ENCODE measurements at regions not wholly inside any gene's neighbourhood (a gene's known extent, or its start where the extent isn't known, plus 50 kb on each side); places are given as distances from the start of the nearest gene placed in this dataset.
A peak's percentile ranks its signal among the peaks of the same experiment; 100 is the strongest.

DNA sequence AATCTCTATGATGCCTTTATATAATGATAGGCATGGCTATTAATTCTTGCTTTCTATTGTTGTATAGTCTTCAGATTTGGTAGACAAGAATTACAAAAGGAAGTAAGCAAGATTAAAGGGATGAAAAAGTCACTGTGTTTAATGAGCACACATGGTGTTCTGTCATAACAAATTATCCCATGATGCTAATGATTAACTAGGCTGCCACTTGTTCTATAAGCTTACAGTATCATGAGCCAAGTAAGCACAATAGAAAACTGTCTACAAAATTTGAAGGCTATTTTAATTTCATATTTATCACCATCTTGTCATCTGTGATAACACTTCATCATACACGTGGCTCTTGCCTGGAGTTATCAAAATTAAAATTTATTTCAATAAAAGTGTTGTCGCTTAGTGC, 466.7 kb downstream of the GASK1B start:
- Histone ChIP-seq H3K4me3 (ENCODE audit: low read length) (no peak overlapping the region), H3K27ac (ENCODE audit: low read length) (no peak overlapping the region), H3K9me3 (ENCODE audit: low read length) (no peaks in the 10 kb centered on the region), H3K4me2 (ENCODE audit: low read length) (no peak overlapping the region), H3K4me1 (ENCODE audit: insufficient read depth, low read length) (no peaks in the 10 kb centered on the region), H3K27me3 (ENCODE audit: low read length) (no peaks in the 10 kb centered on the region), H3K36me3 (ENCODE audit: low read depth, low read length) (no peaks in the 10 kb centered on the region), H3K79me2 (ENCODE audit: low read length) (no peaks in the 10 kb centered on the region), H3F3A (ENCODE audit: low read length, unreplicated experiment) (no peaks in the 10 kb centered on the region), H4K20me1 (ENCODE audit: low read length) (no peaks in the 10 kb centered on the region), H3K9ac (ENCODE audit: low read length) (no peak overlapping the region), H2AFZ (ENCODE audit: low read length) (no peak overlapping the region), H3K9me2 (replicated peaks; ENCODE audit: low read length) (no peaks in the 10 kb centered on the region)
- intact Hi-C loops (cut with micrococcal nuclease), result no loop called here
- POLR2A ChIA-PET (ENCODE audit: unreplicated experiment), result no interaction called here
- no peak for TF ChIP-seq EZH2phosphoT487 (IDR thresholded peaks at IDR 0.05; ENCODE audit: borderline replicate concordance, low read length)
- TF ChIP-seq, protein P1, sequence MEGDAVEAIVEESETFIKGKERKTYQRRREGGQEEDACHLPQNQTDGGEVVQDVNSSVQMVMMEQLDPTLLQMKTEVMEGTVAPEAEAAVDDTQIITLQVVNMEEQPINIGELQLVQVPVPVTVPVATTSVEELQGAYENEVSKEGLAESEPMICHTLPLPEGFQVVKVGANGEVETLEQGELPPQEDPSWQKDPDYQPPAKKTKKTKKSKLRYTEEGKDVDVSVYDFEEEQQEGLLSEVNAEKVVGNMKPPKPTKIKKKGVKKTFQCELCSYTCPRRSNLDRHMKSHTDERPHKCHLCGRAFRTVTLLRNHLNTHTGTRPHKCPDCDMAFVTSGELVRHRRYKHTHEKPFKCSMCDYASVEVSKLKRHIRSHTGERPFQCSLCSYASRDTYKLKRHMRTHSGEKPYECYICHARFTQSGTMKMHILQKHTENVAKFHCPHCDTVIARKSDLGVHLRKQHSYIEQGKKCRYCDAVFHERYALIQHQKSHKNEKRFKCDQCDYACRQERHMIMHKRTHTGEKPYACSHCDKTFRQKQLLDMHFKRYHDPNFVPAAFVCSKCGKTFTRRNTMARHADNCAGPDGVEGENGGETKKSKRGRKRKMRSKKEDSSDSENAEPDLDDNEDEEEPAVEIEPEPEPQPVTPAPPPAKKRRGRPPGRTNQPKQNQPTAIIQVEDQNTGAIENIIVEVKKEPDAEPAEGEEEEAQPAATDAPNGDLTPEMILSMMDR (conservative IDR thresholded peaks at IDR 0.05; ENCODE audit: low read depth, low read length), result no peak
- no peak for TF ChIP-seq EZH2 (IDR thresholded peaks at IDR 0.05; ENCODE audit: low read length, unreplicated experiment)
- ATAC-seq, result no peak
- CTCF ChIA-PET, result no interaction called here
- no TSS peak for BruUV-seq (replicated peaks)
- DNase-seq, result no peak

DNA sequence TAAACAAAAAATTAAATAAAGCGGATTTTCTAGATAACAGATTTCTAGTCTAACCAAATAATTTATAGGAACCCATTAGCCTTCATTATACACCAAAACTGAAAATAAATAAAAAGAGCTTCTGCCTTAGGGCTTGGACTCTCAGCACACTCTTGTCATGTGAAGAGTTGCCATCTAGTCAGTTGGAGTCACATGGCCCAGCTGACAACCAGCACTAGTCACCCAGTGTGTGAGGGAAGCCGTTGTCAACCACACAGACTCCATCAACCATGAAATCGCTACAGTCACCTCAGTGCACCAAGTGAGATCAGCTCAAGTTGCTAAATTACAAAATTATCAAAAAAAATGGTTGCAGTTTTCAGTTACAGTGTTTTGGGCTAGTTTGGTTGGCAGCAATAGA, 470.0 kb downstream of the GASK1B start:
- Histone ChIP-seq H3K27ac (ENCODE audit: low read length) (no peak overlapping the region), H3K27me3 (ENCODE audit: low read length) (no peaks in the 10 kb centered on the region), H3K4me3 (ENCODE audit: low read length) (no peak overlapping the region), H3K4me1 (ENCODE audit: insufficient read depth, low read length) (no peaks in the 10 kb centered on the region), H3K9ac (ENCODE audit: low read length) (no peak overlapping the region), H3K9me2 (replicated peaks; ENCODE audit: low read length) (no peaks in the 10 kb centered on the region), H3K79me2 (ENCODE audit: low read length) (no peaks in the 10 kb centered on the region), H3K4me2 (ENCODE audit: low read length) (no peak overlapping the region), H3F3A (ENCODE audit: low read length, unreplicated experiment) (no peaks in the 10 kb centered on the region), H3K9me3 (ENCODE audit: low read length) (no peaks in the 10 kb centered on the region), H4K20me1 (ENCODE audit: low read length) (no peaks in the 10 kb centered on the region), H2AFZ (ENCODE audit: low read length) (no peak overlapping the region), H3K36me3 (ENCODE audit: low read depth, low read length) (no peaks in the 10 kb centered on the region)
- DNase-seq (no peak), ATAC-seq (no peak)
- BruUV-seq (replicated peaks), result no TSS peak
- TF ChIP-seq EZH2 (IDR thresholded peaks at IDR 0.05; ENCODE audit: low read length, unreplicated experiment) (no peak), EZH2phosphoT487 (IDR thresholded peaks at IDR 0.05; ENCODE audit: borderline replicate concordance, low read length) (no peak)
- TF ChIP-seq, protein P1 (conservative IDR thresholded peaks at IDR 0.05; ENCODE audit: low read depth, low read length), result no peak
- CTCF ChIA-PET, result no interaction called here
- intact Hi-C loops (cut with micrococcal nuclease), result no loop called here
- POLR2A ChIA-PET (ENCODE audit: unreplicated experiment), result no interaction called here

- Histone ChIP-seq H3K4me1 (ENCODE audit: insufficient read depth, low read length) (no peaks in the 10 kb centered on the region), H3K9me2 (replicated peaks; ENCODE audit: low read length) (no peaks in the 10 kb centered on the region), H4K20me1 (ENCODE audit: low read length) (no peaks in the 10 kb centered on the region), H3K27me3 (ENCODE audit: low read length) (no peaks in the 10 kb centered on the region), H3K4me2 (ENCODE audit: low read length) (no peak overlapping the region), H3K4me3 (ENCODE audit: low read length) (no peak overlapping the region), H3F3A (ENCODE audit: low read length, unreplicated experiment) (no peaks in the 10 kb centered on the region), H3K79me2 (ENCODE audit: low read length) (no peaks in the 10 kb centered on the region), H3K36me3 (ENCODE audit: low read depth, low read length) (no peaks in the 10 kb centered on the region), H3K9me3 (ENCODE audit: low read length) (no peaks in the 10 kb centered on the region), H2AFZ (ENCODE audit: low read length) (0 out of 2 replicates have a peak overlapping the region, but pooled peaks have one; percentile 22), H3K9ac (ENCODE audit: low read length) (no peak overlapping the region), H3K27ac (ENCODE audit: low read length) (no peak overlapping the region)
- DNase-seq, result peak; percentile 1
- TF ChIP-seq EZH2phosphoT487 (IDR thresholded peaks at IDR 0.05; ENCODE audit: borderline replicate concordance, low read length) (no peak), EZH2 (IDR thresholded peaks at IDR 0.05; ENCODE audit: low read length, unreplicated experiment) (no peak)
- TF ChIP-seq, protein P1 (conservative IDR thresholded peaks at IDR 0.05; ENCODE audit: low read depth, low read length), result no peak
- no peak for ATAC-seq
- intact Hi-C loops (cut with micrococcal nuclease), result no loop called here
- no TSS peak for BruUV-seq (replicated peaks)
- CTCF ChIA-PET, result no interaction called here
- POLR2A ChIA-PET (ENCODE audit: unreplicated experiment), result no interaction called here
Observed at GRCh38 chr4:157701695-157701994, 471.2 kb downstream of the GASK1B start.
